HEK293T (cell line): ENCODE measurements at regions not wholly inside any gene's neighbourhood (a gene's known extent, or its start where the extent isn't known, plus 50 kb on each side); places are given as distances from the start of the nearest gene placed in this dataset.

Experiments used
- CTCF ChIA-PET: fragments of 350-600 bp; formaldehyde crosslinking; extraction: SDS; loops from one replicate; lab custom pipeline; 2021; ENCODE audit warnings: antibody characterized with exemption, inconsistent platforms; lab: Yijun Ruan, JAX
- POLR2A ChIA-PET: fragments of 350-600 bp; formaldehyde crosslinking; extraction: SDS; loops from one replicate; lab custom pipeline; 2020; ENCODE audit warnings: antibody characterized with exemption, inconsistent platforms; lab: Yijun Ruan, JAX
- DNase-seq: peaks from one replicate; pipeline ENCODE4 v3.0.0; 2012; ENCODE audit warnings: mixed read lengths; ENCODE audit errors: extremely low spot score
- ARNT ChIP-seq: fragments of 450-650 bp; IDR thresholded peaks from 2 replicates; pipeline ENCODE4 v1.6.1; 2017; ENCODE audit warnings: mild to moderate bottlenecking
- BHLHE40 ChIP-seq: fragments of 450-650 bp; IDR thresholded peaks from 2 replicates; pipeline ENCODE4 v1.6.1; 2016; ENCODE audit warnings: mild to moderate bottlenecking, moderate library complexity, borderline replicate concordance
- CTBP1 ChIP-seq: fragments of 450-650 bp; IDR thresholded peaks from 2 replicates; pipeline ENCODE4 v1.6.1; 2016; ENCODE audit warnings: borderline replicate concordance
- ELF4 ChIP-seq: fragments of 450-650 bp; IDR thresholded peaks from 2 replicates; pipeline ENCODE4 v1.6.1; 2017; ENCODE audit warnings: antibody characterized with exemption
- FOXA1 ChIP-seq: fragments of 450-650 bp; IDR thresholded peaks from 2 replicates; pipeline ENCODE4 v1.6.1; 2016; ENCODE audit warnings: mild to moderate bottlenecking
- FOXK2 ChIP-seq: fragments of 450-650 bp; IDR thresholded peaks from 2 replicates; pipeline ENCODE4 v1.6.1; 2016; ENCODE audit warnings: mild to moderate bottlenecking
- FOXM1 ChIP-seq: fragments of 450-650 bp; IDR thresholded peaks from 2 replicates; pipeline ENCODE4 v1.6.1; 2017; ENCODE audit warnings: mild to moderate bottlenecking, borderline replicate concordance
- HDGF ChIP-seq: fragments of 450-650 bp; IDR thresholded peaks from 2 replicates; pipeline ENCODE4 v1.6.1; 2017; ENCODE audit warnings: antibody characterized with exemption, borderline replicate concordance
- L3MBTL2 ChIP-seq: fragments of 450-650 bp; conservative IDR thresholded peaks from 2 replicates; pipeline ENCODE4 v1.6.1; 2016; ENCODE audit warnings: mild to moderate bottlenecking
- LEF1 ChIP-seq: fragments of 450-650 bp; IDR thresholded peaks from 2 replicates; pipeline ENCODE4 v1.6.1; 2017; ENCODE audit warnings: mild to moderate bottlenecking, borderline replicate concordance
- NFRKB ChIP-seq: fragments of 450-650 bp; IDR thresholded peaks from 2 replicates; pipeline ENCODE4 v1.6.1; 2016; ENCODE audit warnings: mild to moderate bottlenecking, moderate library complexity
- PKNOX1 ChIP-seq: fragments of 450-650 bp; IDR thresholded peaks from 2 replicates; pipeline ENCODE4 v1.6.1; 2016
- SP1 ChIP-seq: fragments of 450-650 bp; IDR thresholded peaks from 2 replicates; pipeline ENCODE4 v1.6.1; 2017
- SUZ12 ChIP-seq: fragments of 450-650 bp; IDR thresholded peaks from 2 replicates; pipeline ENCODE4 v1.6.1; 2016; ENCODE audit warnings: mild to moderate bottlenecking
- TARDBP ChIP-seq: fragments of 450-650 bp; IDR thresholded peaks from 2 replicates; pipeline ENCODE4 v1.6.1; 2016
- ZNF384 ChIP-seq: fragments of 450-650 bp; IDR thresholded peaks from 2 replicates; pipeline ENCODE4 v1.6.1; 2016

GRCh38 chr2:129334696-129335410 is 644.6 kb upstream of the RAB6C start:
- DNase-seq = no peak
- ChIA-PET POLR2A (no interaction called here), CTCF (no interaction called here)
- TF ChIP-seq L3MBTL2 (no peak), BHLHE40 (no peak)

GRCh38 chr2:129336276-129336675 is 643.2 kb upstream of the RAB6C start:
- no peak for DNase-seq
- ChIA-PET POLR2A (no interaction called here), CTCF (no interaction called here)
- no peak for TF ChIP-seq HDGF
- TF ChIP-seq SUZ12 = no peak
- TF ChIP-seq LEF1 = no peak
- no peak for TF ChIP-seq PKNOX1
- no peak for TF ChIP-seq FOXA1
- TF ChIP-seq ARNT = no peak
- TF ChIP-seq L3MBTL2 = no peak
- TF ChIP-seq CTBP1 = no peak

GRCh38 chr2:129337076-129337475 is 642.4 kb upstream of the RAB6C start:
- DNase-seq = no peak
- ChIA-PET POLR2A (no interaction called here), CTCF (no interaction called here)
- no peak for TF ChIP-seq HDGF
- TF ChIP-seq ZNF384 = no peak
- TF ChIP-seq FOXM1 = no peak
- TF ChIP-seq FOXK2 = no peak

- no peak for DNase-seq
- ChIA-PET POLR2A (no interaction called here), CTCF (no interaction called here)
- TF ChIP-seq TARDBP (no peak), LEF1 (no peak), HDGF (no peak), NFRKB (no peak), PKNOX1 (no peak), FOXK2 (no peak), ARNT (no peak), BHLHE40 (no peak), ELF4 (no peak), CTBP1 (no peak), FOXM1 (no peak), SP1 (no peak), L3MBTL2 (no peak), FOXA1 (no peak)
These were observed 633.9 kb upstream of the RAB6C start for GRCh38 chr2:129345540-129345939.

GRCh38 chr2:129347486-129348217 is 631.8 kb upstream of the RAB6C start:
- DNase-seq = no peak
- ChIA-PET CTCF (interaction anchor here (0.6 kb wide), 1 partner anchor 51 kb away, joined by 3 read pairs; no protein-coding TSS in a partner anchor), POLR2A (no interaction called here)
- no peak for TF ChIP-seq SUZ12
- TF ChIP-seq LEF1 = no peak
- TF ChIP-seq HDGF = no peak
- no peak for TF ChIP-seq FOXK2
- TF ChIP-seq CTBP1 = no peak
- no peak for TF ChIP-seq BHLHE40
- TF ChIP-seq FOXA1 = no peak
- TF ChIP-seq TARDBP = no peak
- no peak for TF ChIP-seq FOXM1
- no peak for TF ChIP-seq PKNOX1
- TF ChIP-seq SP1 = no peak
- no peak for TF ChIP-seq ARNT
- no peak for TF ChIP-seq NFRKB
- no peak for TF ChIP-seq L3MBTL2
- TF ChIP-seq ELF4 = no peak
- no peak for TF ChIP-seq ZNF384

GRCh38 chr2:129354631-129355030 is 624.8 kb upstream of the RAB6C start:
- DNase-seq = no peak
- no peak for TF ChIP-seq L3MBTL2
- TF ChIP-seq FOXM1 = no peak
- no peak for TF ChIP-seq SP1
- TF ChIP-seq BHLHE40 = no peak
- TF ChIP-seq CTBP1 = no peak
- TF ChIP-seq LEF1 = no peak
- no peak for TF ChIP-seq PKNOX1
- TF ChIP-seq ELF4 = no peak
- CTCF ChIA-PET = no interaction called here
- POLR2A ChIA-PET = no interaction called here
